GM12878 (cell line): ENCODE measurements at regions not wholly inside any gene's neighbourhood (a gene's known extent, or its start where the extent isn't known, plus 50 kb on each side); places are given as distances from the start of the nearest gene placed in this dataset.

Experiments
- ATAC-seq: fragments of 200-7000 bp; cut with Tn5 transposase; 3 replicates; pipeline ENCODE4 v1.9.1; 2020; ENCODE audit warnings: mild to moderate bottlenecking, moderate library complexity
- BruUV-seq: library from RNA; stranded (reverse); fragments of 400-500 nt; replicated peaks from 2 replicates; lab custom pipeline; 2021; lab: Mats Ljungman, UMichigan
- CTCF ChIA-PET: fragments of 300-600 bp; sonication (Branson Sonifier 250); formaldehyde crosslinking; extraction: SDS; loops from one replicate; lab custom pipeline; 2021; ENCODE audit warnings: inconsistent platforms; lab: Yijun Ruan, JAX
- POLR2A ChIA-PET: fragments of 350-600 bp; formaldehyde crosslinking; extraction: SDS; loops from one replicate; lab custom pipeline; 2021; ENCODE audit warnings: inconsistent platforms; lab: Charles Lee
- RAD21 ChIA-PET: fragments of 300-600 bp; sonication (Branson Sonifier 250); formaldehyde crosslinking; loops from one replicate; lab custom pipeline; 2023; ENCODE audit warnings: antibody characterized with exemption; ENCODE audit not compliant: unreplicated experiment; lab: Charles Lee
- SMC1A ChIA-PET: fragments of 300-600 bp; sonication (Branson Sonifier 250); formaldehyde crosslinking; loops from one replicate; lab custom pipeline; 2023; ENCODE audit not compliant: unreplicated experiment, uncharacterized antibody; lab: Charles Lee
- DNase-seq: peaks from one replicate; pipeline ENCODE4 v3.0.0-alpha.2; 2011; ENCODE audit warnings: low read depth, low spot score
- FAIRE-seq: peaks from 3 replicates; lab custom pipeline; 2011; peaks lifted over from hg19 to GRCh38; lab: Jason Lieb, UNC
- H2AFZ ChIP-seq: 2 replicates; pipeline ENCODE4 v1.6.0; 2011; ENCODE audit warnings: low read depth, low read length, control low read depth; ENCODE audit not compliant: control insufficient read depth
- H3K27ac ChIP-seq: 2 replicates; pipeline ENCODE4 v1.5.1; 2011; ENCODE audit warnings: control low read depth; ENCODE audit not compliant: control insufficient read depth, insufficient read depth
- H3K27me3 ChIP-seq, 2 experiments: replicated peaks in 1 of 2; 2 replicates each; pipeline versions ENCODE4 v1.6.0 to v1.6.1; 2011; ENCODE audit warnings: low read length in 1 of 2; ENCODE audit not compliant: control insufficient read depth in 2 of 2, insufficient read depth in 2 of 2
- H3K36me3 ChIP-seq, 2 experiments: 2 replicates each; pipeline ENCODE4 v1.5.1; 2011; ENCODE audit warnings: low read length in 1 of 2; ENCODE audit not compliant: control insufficient read depth in 2 of 2, insufficient read depth in 2 of 2
- H3K4me1 ChIP-seq: 2 replicates; pipeline ENCODE4 v1.6.1; 2011; ENCODE audit warnings: mild to moderate bottlenecking, low read length, moderate library complexity, mixed read lengths; ENCODE audit not compliant: control insufficient read depth, insufficient read depth
- H3K4me2 ChIP-seq: 2 replicates; pipeline ENCODE4 v1.6.0; 2011; ENCODE audit warnings: control low read depth; ENCODE audit not compliant: control insufficient read depth, insufficient read depth
- H3K4me3 ChIP-seq: fragments of 200-600 bp; sonication (generic); 2 replicates; pipeline ENCODE4 v1.5.1; 2016
- H3K79me2 ChIP-seq: 2 replicates; pipeline ENCODE4 v1.6.0; 2011; ENCODE audit warnings: low read length; ENCODE audit not compliant: control insufficient read depth, insufficient read depth
- H3K9ac ChIP-seq: 2 replicates; pipeline ENCODE4 v1.8.0; 2011; ENCODE audit warnings: low read length, control low read depth, mixed read lengths; ENCODE audit not compliant: control insufficient read depth, insufficient read depth
- H3K9me3 ChIP-seq: replicated peaks from 3 replicates; pipeline ENCODE4 v1.5.1; 2011; ENCODE audit warnings: mild to moderate bottlenecking, low read length; ENCODE audit not compliant: control insufficient read depth, insufficient read depth
- H4K20me1 ChIP-seq: 2 replicates; pipeline ENCODE4 v1.6.0; 2011; ENCODE audit not compliant: control insufficient read depth, insufficient read depth
- ATF7 ChIP-seq: fragments of 450-650 bp; IDR thresholded peaks from 2 replicates; pipeline ENCODE4 v1.6.1; 2016; ENCODE audit warnings: low read depth, mild to moderate bottlenecking
- CEBPZ ChIP-seq: fragments of 150-350 bp; IDR thresholded peaks from 2 replicates; pipeline ENCODE4 v1.6.1; 2016; ENCODE audit warnings: low read depth, low read length
- HCFC1 ChIP-seq: fragments of 150-350 bp; IDR thresholded peaks from 2 replicates; pipeline ENCODE4 v1.6.1; 2014; ENCODE audit warnings: low read length
- IRF3 ChIP-seq: fragments of 450-650 bp; IDR thresholded peaks from 2 replicates; pipeline ENCODE4 v1.6.1; 2014; ENCODE audit warnings: mild to moderate bottlenecking
- MAX ChIP-seq: IDR thresholded peaks from 2 replicates; pipeline ENCODE4 v1.6.1; 2012; ENCODE audit warnings: low read depth, low read length, improper control_type of control experiment
- PBX3 ChIP-seq: IDR thresholded peaks from 2 replicates; pipeline ENCODE4 v1.6.1; 2011; ENCODE audit warnings: mild to moderate bottlenecking, low read depth, low read length, moderate library complexity; ENCODE audit not compliant: insufficient replicate concordance
- RBBP5 ChIP-seq: fragments of 200-600 bp; sonication (generic); conservative IDR thresholded peaks from 2 replicates; pipeline ENCODE4 v1.6.1; 2016
- WGBS: methylation state at CpG from one replicate; pipeline ENCODE4 v1.1.6; 2016; ENCODE audit warnings: low lambda C conversion rate; ENCODE audit not compliant: insufficient replicate concordance, insufficient coverage; ENCODE audit errors: missing lambda C conversion rate; 5-methylcytosine and 5-hydroxymethylcytosine counted together
- in situ Hi-C: fragments of 300-500 bp; cut with MboI; formaldehyde crosslinking; loops from 9 replicates; pipeline ENCODE4 v1.14.3; 2018; ENCODE audit warnings: mixed read lengths
- intact Hi-C: fragments of 100-400 bp; cut with micrococcal nuclease; formaldehyde crosslinking; loops from one replicate; pipeline ENCODE4 v1.14.2; 2022; ENCODE audit not compliant: unreplicated experiment

- Histone ChIP-seq H3K79me2 (no peaks in the 10 kb centered on the region), H3K4me2 (no peak overlapping the region), H2AFZ (no peak overlapping the region), H3K9ac (no peak overlapping the region), H3K9me3 (no peaks in the 10 kb centered on the region), H3K27me3 (no peaks in the 10 kb centered on the region), H3K27ac (no peak overlapping the region), H4K20me1 (no peaks in the 10 kb centered on the region)
- SMC1A ChIA-PET = interaction anchor here (1.1 kb wide), 1 partner anchor 11 kb away, joined by 3 read pairs; no protein-coding TSS in a partner anchor
- WGBS = 14% methylated on average over 2 of the region's 2 CpGs
- intact Hi-C loops = no loop called here
- no peak for ATAC-seq
- POLR2A ChIA-PET = no interaction called here
- CTCF ChIA-PET = interaction anchor here (1.2 kb wide), 1 partner anchor 9 kb away, joined by 4 read pairs; no protein-coding TSS in a partner anchor
- RAD21 ChIA-PET = no interaction called here
- no peak for DNase-seq
- in situ Hi-C loops = no loop called here
- FAIRE-seq = no peak
- TF ChIP-seq CEBPZ (no peak), MAX (no peak), ATF7 (no peak), IRF3 (no peak), RBBP5 (no peak), PBX3 (no peak), HCFC1 (no peak)
- TF ChIP-seq, all 136 proteins: peak for 0
- Histone ChIP-seq H3K4me3 (no peak overlapping the region), H3K4me1 (no peaks in the 10 kb centered on the region), H3K36me3 (no peaks in the 10 kb centered on the region)
- no TSS peak for BruUV-seq
Observed at GRCh38 chr4:66516940-66517339, 846.7 kb upstream of the EPHA5 start.
